OCI-LY3 (cell line): ENCODE measurements at regions not wholly inside any gene's neighbourhood (a gene's known extent, or its start where the extent isn't known, plus 50 kb on each side); places are given as distances from the start of the nearest gene placed in this dataset.

Source experiments
- H2AFZ ChIP-seq: fragments of 200-600, 300-600 bp; shearing (Covaris generic); 2 replicates; pipeline ENCODE4 v1.6.0; 2014; ENCODE audit warnings: antibody characterized with exemption, low read depth, low read length
- H3K27ac ChIP-seq: fragments of 200-600, 300-600 bp; sonication (generic); 2 replicates; pipeline ENCODE4 v1.5.1; 2014; ENCODE audit warnings: mild to moderate bottlenecking, low read length, moderate library complexity, mixed read lengths
- H3K27me3 ChIP-seq: fragments of 200-600, 300-600 bp; sonication (generic); 2 replicates; pipeline ENCODE4 v1.6.1; 2014; ENCODE audit warnings: low read depth, low read length, mixed read lengths
- H3K36me3 ChIP-seq: fragments of 200-600, 300-600 bp; sonication (generic); replicated peaks from 2 replicates; pipeline ENCODE3; 2014; ENCODE audit warnings: low read depth, low read length, mixed read lengths
- H3K4me1 ChIP-seq: fragments of 300-600, 200-600 bp; sonication (generic); 2 replicates; pipeline ENCODE4 v1.6.1; 2014; ENCODE audit warnings: low read length, mixed read lengths
- H3K4me2 ChIP-seq: fragments of 200-600, 300-600 bp; sonication (generic); 2 replicates; pipeline ENCODE4 v1.6.1; 2014; ENCODE audit warnings: low read length, mixed read lengths
- H3K4me3 ChIP-seq: fragments of 300-600, 200-600 bp; sonication (generic); 2 replicates; pipeline ENCODE4 v1.5.1; 2014; ENCODE audit warnings: antibody characterized with exemption, mild to moderate bottlenecking, low read length, moderate library complexity
- H3K79me2 ChIP-seq: fragments of 300-600, 200-600 bp; shearing (Covaris generic); 2 replicates; pipeline ENCODE4 v1.6.1; 2014; ENCODE audit warnings: mild to moderate bottlenecking, low read length, mixed read lengths
- H3K9ac ChIP-seq: fragments of 300-600, 200-600 bp; shearing (Covaris generic); 2 replicates; pipeline ENCODE4 v1.6.0; 2014; ENCODE audit warnings: mild to moderate bottlenecking, low read length, moderate library complexity
- H3K9me3 ChIP-seq: fragments of 200-600, 300-600 bp; shearing (Covaris generic); 2 replicates; pipeline ENCODE4 v1.6.1; 2014; ENCODE audit warnings: low read length, mixed read lengths; ENCODE audit not compliant: insufficient read depth
- H4K20me1 ChIP-seq: fragments of 200-600, 300-600 bp; sonication (generic); 2 replicates; pipeline ENCODE4 v1.6.1; 2016; ENCODE audit warnings: low read length, mixed read lengths; ENCODE audit not compliant: insufficient read depth
- EZH2phosphoT487 ChIP-seq: fragments of 200-600 bp; shearing (Covaris generic); IDR thresholded peaks from 2 replicates; pipeline ENCODE4 v1.6.1; 2018; ENCODE audit warnings: antibody characterized with exemption, mixed run types, low read depth
- TF ChIP-seq, protein P1 (sequence below): fragments of 200-600, 300-600 bp; sonication (generic); IDR thresholded peaks from 2 replicates; pipeline ENCODE4 v1.5.1; 2014; ENCODE audit warnings: antibody characterized with exemption, low read length, low read depth

DNA sequence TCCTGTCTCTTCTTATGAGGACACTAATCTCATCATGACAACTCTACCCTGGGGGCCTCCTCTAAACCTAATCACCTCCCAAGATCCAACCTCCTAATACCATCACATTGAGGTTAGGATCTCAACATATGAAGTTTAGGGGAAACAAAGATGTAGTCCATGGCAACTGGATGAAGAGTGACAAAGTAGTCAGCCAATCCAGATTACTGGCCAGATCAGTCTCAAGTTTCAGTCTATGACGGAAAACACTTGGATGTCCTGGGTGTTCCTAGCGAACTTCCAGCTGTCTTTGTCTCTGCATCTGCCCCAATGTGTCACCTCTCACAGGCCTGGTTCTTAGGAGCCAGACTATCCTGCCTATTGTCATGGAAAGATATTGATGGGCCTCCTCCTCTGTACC lies 630.8 kb downstream of the AACS start:
- Histone ChIP-seq H3K79me2 (no peaks in the 10 kb centered on the region), H3K4me1 (no peaks in the 10 kb centered on the region), H2AFZ (no peak overlapping the region), H3K4me2 (no peak overlapping the region), H3K9me3 (no peaks in the 10 kb centered on the region), H3K4me3 (no peak overlapping the region), H3K9ac (no peak overlapping the region), H3K27me3 (no peaks in the 10 kb centered on the region), H4K20me1 (no peaks in the 10 kb centered on the region), H3K36me3 (no peaks in the 10 kb centered on the region), H3K27ac (no peak overlapping the region)
- no peak for TF ChIP-seq EZH2phosphoT487
- TF ChIP-seq, protein P1, sequence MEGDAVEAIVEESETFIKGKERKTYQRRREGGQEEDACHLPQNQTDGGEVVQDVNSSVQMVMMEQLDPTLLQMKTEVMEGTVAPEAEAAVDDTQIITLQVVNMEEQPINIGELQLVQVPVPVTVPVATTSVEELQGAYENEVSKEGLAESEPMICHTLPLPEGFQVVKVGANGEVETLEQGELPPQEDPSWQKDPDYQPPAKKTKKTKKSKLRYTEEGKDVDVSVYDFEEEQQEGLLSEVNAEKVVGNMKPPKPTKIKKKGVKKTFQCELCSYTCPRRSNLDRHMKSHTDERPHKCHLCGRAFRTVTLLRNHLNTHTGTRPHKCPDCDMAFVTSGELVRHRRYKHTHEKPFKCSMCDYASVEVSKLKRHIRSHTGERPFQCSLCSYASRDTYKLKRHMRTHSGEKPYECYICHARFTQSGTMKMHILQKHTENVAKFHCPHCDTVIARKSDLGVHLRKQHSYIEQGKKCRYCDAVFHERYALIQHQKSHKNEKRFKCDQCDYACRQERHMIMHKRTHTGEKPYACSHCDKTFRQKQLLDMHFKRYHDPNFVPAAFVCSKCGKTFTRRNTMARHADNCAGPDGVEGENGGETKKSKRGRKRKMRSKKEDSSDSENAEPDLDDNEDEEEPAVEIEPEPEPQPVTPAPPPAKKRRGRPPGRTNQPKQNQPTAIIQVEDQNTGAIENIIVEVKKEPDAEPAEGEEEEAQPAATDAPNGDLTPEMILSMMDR, result no peak

DNA sequence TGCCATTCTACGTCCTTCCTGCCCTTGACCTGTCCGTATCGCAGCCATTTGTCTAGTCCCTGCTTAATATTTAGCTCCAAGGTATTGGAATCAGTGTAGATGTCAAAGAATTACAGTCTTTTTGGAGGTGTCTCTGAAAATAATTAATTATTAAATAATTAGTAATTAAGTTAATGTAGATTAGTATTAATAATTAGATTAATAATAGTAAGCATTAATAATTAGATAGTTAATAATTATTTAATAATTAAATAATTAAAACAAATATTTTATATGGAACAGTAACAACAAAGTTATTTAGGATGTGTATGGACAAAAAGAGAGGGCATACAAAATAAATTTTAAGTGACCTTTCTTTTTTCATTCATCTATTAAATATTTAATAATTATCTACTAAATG lies 639.6 kb downstream of the AACS start:
- no peaks in the 10 kb centered on the region for H3K9me3 ChIP-seq
- no peaks in the 10 kb centered on the region for H4K20me1 ChIP-seq
- no peaks in the 10 kb centered on the region for H3K27me3 ChIP-seq
- no peak overlapping the region for H3K4me3 ChIP-seq
- H3K79me2 ChIP-seq, result no peaks in the 10 kb centered on the region
- no peak for TF ChIP-seq EZH2phosphoT487
- TF ChIP-seq, protein P1, result no peak
- H3K36me3 ChIP-seq, result no peaks in the 10 kb centered on the region
- H3K27ac ChIP-seq, result no peak overlapping the region
- no peak overlapping the region for H3K9ac ChIP-seq
- no peak overlapping the region for H2AFZ ChIP-seq
- H3K4me1 ChIP-seq, result no peaks in the 10 kb centered on the region
- no peak overlapping the region for H3K4me2 ChIP-seq

DNA sequence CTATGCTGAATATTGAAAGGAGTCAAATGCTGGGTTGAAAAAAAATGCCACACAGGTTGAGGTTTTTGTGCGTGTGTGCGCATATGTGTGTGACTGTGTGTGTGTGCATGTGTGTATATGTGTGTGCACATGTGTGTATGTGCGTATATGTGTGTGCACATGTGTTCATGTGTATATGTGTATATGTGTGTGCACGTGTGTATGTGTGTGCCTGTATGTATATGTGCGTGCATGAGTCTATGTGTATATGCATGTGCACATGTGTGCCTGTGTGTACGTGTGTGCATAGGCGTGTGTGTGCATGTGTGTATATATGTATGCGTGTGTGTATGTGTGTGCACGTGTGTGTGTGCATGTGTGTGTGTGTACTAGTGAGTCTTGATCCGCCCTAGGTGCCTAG lies 655.7 kb downstream of the AACS start:
- no peaks in the 10 kb centered on the region for H4K20me1 ChIP-seq

DNA sequence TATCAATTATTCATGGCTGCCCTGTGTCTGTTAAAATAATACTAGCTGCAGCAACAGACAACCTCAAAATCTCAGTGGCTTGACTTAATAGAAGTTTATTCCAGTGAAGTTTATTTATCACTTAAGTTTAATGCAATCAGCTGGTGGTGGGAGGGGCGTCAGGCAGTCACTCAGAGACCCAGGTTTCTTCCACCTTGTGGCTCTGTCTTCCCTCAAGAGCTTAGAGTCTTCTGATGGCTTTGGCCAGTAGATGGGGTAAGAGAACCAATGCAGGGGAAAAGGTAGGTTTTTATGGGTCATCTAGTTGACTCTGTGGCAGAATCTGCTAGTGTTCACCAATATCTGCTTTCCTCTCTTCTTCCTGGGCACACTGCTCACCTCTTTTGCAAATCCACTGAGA lies 668.9 kb downstream of the AACS start:
- Histone ChIP-seq H3K27ac (no peak overlapping the region), H3K4me3 (no peak overlapping the region), H3K4me1 (no peaks in the 10 kb centered on the region), H3K9me3 (peaks cover 8% of the 10 kb centered on the region; the same call in 1 of the 2 replicates), H2AFZ (no peak overlapping the region), H3K4me2 (no peak overlapping the region), H3K79me2 (no peaks in the 10 kb centered on the region), H4K20me1 (no peaks in the 10 kb centered on the region), H3K9ac (no peak overlapping the region), H3K27me3 (no peaks in the 10 kb centered on the region), H3K36me3 (no peaks in the 10 kb centered on the region)
- TF ChIP-seq, protein P1, result peak; percentile 25; the same call in 1 of the 2 replicates
- TF ChIP-seq EZH2phosphoT487, result no peak

More for the DNA sequence above, 655.7 kb downstream of the AACS start:
- H3K4me2 ChIP-seq, result no peak overlapping the region
- no peaks in the 10 kb centered on the region for H3K79me2 ChIP-seq
- 0 out of 2 replicates have a peak, but pooled peaks cover 5% of the 10 kb centered on the region for H3K9me3 ChIP-seq
- no peak overlapping the region for H3K9ac ChIP-seq
- no peaks in the 10 kb centered on the region for H3K36me3 ChIP-seq
- no peaks in the 10 kb centered on the region for H3K27me3 ChIP-seq
- no peak overlapping the region for H3K4me3 ChIP-seq
- H3K4me1 ChIP-seq, result no peaks in the 10 kb centered on the region
- TF ChIP-seq, protein P1, result no peak
- TF ChIP-seq EZH2phosphoT487, result no peak
- H3K27ac ChIP-seq, result no peak overlapping the region
- H2AFZ ChIP-seq, result no peak overlapping the region
